Mucosa of rectum (tissue), 2 donors: ENCODE measurements at regions not wholly inside any gene's neighbourhood (a gene's known extent, or its start where the extent isn't known, plus 50 kb on each side); places are given as distances from the start of the nearest gene placed in this dataset.
A peak's percentile ranks its signal among the peaks of the same experiment; 100 is the strongest.

ENCODE experiments used
- H3K27ac ChIP-seq, 2 donors: one replicate each; pipeline ENCODE4 v1.7.0; 2013; ENCODE audit warnings: inconsistent platforms in 2 of 2, low read depth in 2 of 2, low read length in 2 of 2
- H3K27me3 ChIP-seq, 2 donors: one replicate each; pipeline ENCODE4 v1.7.0; 2013; ENCODE audit warnings: low read length in 2 of 2; ENCODE audit not compliant: control insufficient read depth in 2 of 2, insufficient read depth in 2 of 2
- H3K36me3 ChIP-seq, 2 donors: one replicate each; pipeline ENCODE4 v1.7.0; 2013; ENCODE audit warnings: low read length in 2 of 2; ENCODE audit not compliant: control insufficient read depth in 2 of 2, insufficient read depth in 2 of 2
- H3K4me1 ChIP-seq, 2 donors: one replicate each; pipeline ENCODE4 v1.7.0; 2013; ENCODE audit warnings: low read length in 2 of 2, mild to moderate bottlenecking in 1 of 2; ENCODE audit not compliant: control insufficient read depth in 2 of 2, insufficient read depth in 2 of 2
- H3K4me3 ChIP-seq, 2 donors: one replicate each; pipeline ENCODE4 v1.7.0; 2013; ENCODE audit warnings: low read length in 2 of 2
- H3K9ac ChIP-seq, 2 donors: one replicate each; pipeline ENCODE4 v1.7.0; 2013; ENCODE audit warnings: low read length in 2 of 2, low read depth in 1 of 2, mild to moderate bottlenecking in 1 of 2
- H3K9me3 ChIP-seq, 2 donors: one replicate each; pipeline ENCODE4 v1.7.0; 2013; ENCODE audit warnings: low read length in 2 of 2; ENCODE audit not compliant: control insufficient read depth in 2 of 2
- donor health status: healthy.
- donor health status: Normal muscosa, but diverticular disease.

GRCh38 chr9:93894691-93895079 lies 60.5 kb downstream of the BARX1 start:
- Histone ChIP-seq H3K9me3 (peaks cover 0 to 3% of the 10 kb centered on the region in 2 donors), H3K27ac (no peak overlapping the region), H3K36me3 (no peaks in the 10 kb centered on the region)

DNA sequence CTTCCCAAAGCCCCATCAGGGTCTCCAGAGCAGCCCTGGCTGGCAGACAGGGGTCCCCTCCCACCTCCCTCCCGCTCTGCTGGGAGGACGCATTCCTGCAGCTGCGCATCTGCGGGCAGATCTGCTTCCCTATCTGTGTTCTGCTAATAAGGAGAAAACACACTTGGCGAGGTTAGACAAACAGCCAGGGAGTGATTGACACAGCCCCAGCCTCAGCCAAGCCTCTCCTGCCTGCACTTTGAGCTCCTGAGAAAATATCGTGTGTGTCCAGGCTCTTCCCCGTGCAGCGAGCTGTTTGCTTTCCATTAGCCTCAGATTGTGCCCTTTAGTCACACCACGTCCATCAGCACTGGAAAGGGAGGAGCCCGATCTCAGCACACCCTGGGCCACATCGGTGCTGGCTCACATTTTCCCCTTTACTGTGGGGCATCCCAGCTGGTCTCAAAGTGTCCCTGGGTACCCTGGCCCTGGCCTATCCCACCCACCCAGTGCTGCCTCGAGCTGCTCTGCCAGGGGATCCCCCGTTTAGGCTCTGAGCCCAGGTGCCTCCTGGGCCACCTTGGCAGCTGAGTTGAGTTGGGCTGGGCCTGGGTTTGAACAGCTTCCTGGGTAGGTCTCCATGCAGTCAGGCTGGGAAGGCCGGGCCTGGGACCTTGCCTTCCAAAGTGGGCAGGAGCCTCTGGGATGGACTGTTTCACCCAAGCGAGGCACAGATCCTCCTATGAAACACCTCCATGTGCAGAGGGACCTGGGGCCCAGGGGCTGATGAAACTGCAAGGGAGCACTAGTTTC lies 61.1 kb downstream of the BARX1 start:
- no peaks in the 10 kb centered on the region for H3K36me3 ChIP-seq

More at GRCh38 chr9:93894691-93895079, 60.5 kb downstream of the BARX1 start:
- no peak overlapping the region for H3K9ac ChIP-seq
- no peak overlapping the region for H3K4me3 ChIP-seq
- H3K4me1 ChIP-seq = peaks cover 2 to 5% of the 10 kb centered on the region in 2 donors
- H3K27me3 ChIP-seq = no peaks in the 10 kb centered on the region

GRCh38 chr9:93893194-93893593 lies 62.0 kb downstream of the BARX1 start:
- Histone ChIP-seq H3K4me1 (peaks cover 2 to 5% of the 10 kb centered on the region in 2 donors), H3K4me3 (no peak overlapping the region)

More for the DNA sequence above, 61.1 kb downstream of the BARX1 start:
- H3K27ac ChIP-seq = peak overlapping the region in 1 of 2 donors; percentile 17
- H3K4me3 ChIP-seq = peak overlapping the region in 1 of 2 donors; percentile 7
- no peak overlapping the region for H3K9ac ChIP-seq
- H3K9me3 ChIP-seq = peaks cover 0 to 3% of the 10 kb centered on the region in 2 donors
- no peaks in the 10 kb centered on the region for H3K27me3 ChIP-seq
- H3K4me1 ChIP-seq = peaks cover 2 to 5% of the 10 kb centered on the region in 2 donors

DNA sequence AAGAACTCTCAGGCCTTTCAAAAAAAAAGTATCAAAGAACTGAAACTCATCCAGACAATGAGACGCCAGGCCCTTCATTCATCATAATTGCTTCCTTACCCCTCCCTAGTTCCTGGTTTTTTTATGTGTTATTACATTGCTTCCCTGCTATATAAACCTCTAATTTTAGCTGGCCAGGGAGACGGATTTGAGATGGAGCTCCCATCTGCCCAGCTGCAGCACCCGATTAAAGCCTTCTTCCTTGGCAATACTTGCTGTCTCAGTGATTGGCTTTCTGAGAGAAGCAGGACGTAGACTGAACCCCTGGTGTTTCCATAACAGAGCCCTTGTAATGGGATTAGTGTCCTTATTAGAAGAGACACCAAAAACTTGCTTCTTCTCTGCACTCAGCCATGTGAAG lies 62.4 kb downstream of the BARX1 start:
- H3K27me3 ChIP-seq = no peaks in the 10 kb centered on the region
- no peak overlapping the region for H3K9ac ChIP-seq
- peaks cover 0 to 3% of the 10 kb centered on the region in 2 donors for H3K9me3 ChIP-seq
- no peak overlapping the region for H3K4me3 ChIP-seq
- no peaks in the 10 kb centered on the region for H3K36me3 ChIP-seq
- H3K27ac ChIP-seq = no peak overlapping the region
- peaks cover 2 to 5% of the 10 kb centered on the region in 2 donors for H3K4me1 ChIP-seq

More at GRCh38 chr9:93893194-93893593, 62.0 kb downstream of the BARX1 start:
- Histone ChIP-seq H3K9ac (no peak overlapping the region), H3K9me3 (peaks cover 0 to 3% of the 10 kb centered on the region in 2 donors), H3K27ac (no peak overlapping the region), H3K36me3 (no peaks in the 10 kb centered on the region), H3K27me3 (no peaks in the 10 kb centered on the region)

DNA sequence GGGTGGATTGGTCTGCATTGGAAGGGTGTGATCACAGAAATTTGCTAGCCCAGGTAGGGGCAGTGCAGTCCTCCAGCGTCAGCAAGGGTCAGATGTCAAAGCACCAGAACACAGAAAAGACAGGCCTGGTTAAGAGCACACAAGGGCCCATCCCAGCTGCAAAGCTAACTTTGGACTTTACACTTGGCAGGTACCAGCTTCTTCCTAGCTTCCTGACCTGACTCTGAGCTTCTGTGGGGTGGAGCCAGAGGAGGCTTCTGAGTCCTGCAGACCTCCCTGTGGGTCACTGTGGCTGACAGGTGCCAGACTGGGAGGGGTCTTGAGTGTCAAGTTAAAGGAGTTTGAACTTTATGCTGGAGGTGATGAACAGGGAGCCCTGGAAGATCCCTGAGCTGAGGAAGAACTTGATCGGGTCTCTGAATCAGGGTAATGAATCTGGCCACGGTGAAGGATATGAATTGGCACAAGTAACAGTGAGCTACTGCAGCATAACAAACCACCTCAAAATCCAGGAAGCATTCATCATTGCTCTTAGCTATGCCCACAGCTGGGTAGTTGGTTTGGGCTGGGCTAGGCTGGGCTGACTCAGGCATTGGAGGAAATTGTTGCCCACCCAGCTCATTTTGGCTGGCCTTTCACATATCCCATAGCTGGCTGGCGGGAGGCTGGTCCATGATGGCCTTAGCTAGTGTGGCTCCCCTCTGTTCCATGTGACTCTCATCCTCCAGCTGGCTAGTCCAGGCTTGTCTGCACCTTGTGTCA lies 63.4 kb downstream of the BARX1 start:
- Histone ChIP-seq H3K27ac (no peak overlapping the region), H3K9ac (no peak overlapping the region), H3K9me3 (peaks cover 0 to 3% of the 10 kb centered on the region in 2 donors), H3K4me1 (peaks cover 2 to 5% of the 10 kb centered on the region in 2 donors), H3K4me3 (no peak overlapping the region), H3K27me3 (no peaks in the 10 kb centered on the region), H3K36me3 (no peaks in the 10 kb centered on the region)

- Histone ChIP-seq H3K4me1 (peaks cover 2 to 5% of the 10 kb centered on the region in 2 donors), H3K27me3 (no peaks in the 10 kb centered on the region), H3K36me3 (no peaks in the 10 kb centered on the region), H3K27ac (no peak overlapping the region), H3K4me3 (no peak overlapping the region), H3K9ac (no peak overlapping the region), H3K9me3 (peaks cover 0 to 3% of the 10 kb centered on the region in 2 donors)
Observed at GRCh38 chr9:93891050-93891449, 64.1 kb downstream of the BARX1 start.

GRCh38 chr9:93890436-93890935 lies 64.7 kb downstream of the BARX1 start:
- H3K9ac ChIP-seq = no peak overlapping the region

DNA sequence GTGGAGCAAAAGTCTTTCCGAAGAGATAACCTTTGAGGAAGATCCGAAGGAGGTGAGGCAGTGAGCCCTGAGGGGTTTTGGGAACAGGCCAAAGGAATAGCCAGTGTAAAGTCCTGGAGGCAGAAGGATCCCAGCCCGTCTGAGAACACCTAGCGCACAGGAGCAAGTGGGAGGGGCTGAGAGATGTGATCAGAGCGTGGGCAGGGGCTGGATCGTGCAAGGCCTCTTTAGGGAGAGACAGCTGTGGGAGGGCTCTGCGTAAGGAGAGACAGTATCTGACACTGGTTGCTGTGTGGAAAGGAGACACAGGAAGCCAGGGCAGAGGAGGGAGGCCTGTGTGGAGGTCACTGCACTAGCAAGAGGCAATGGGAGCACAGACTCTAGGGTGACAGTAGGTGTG lies 68.2 kb downstream of the BARX1 start:
- H3K9ac ChIP-seq = no peak overlapping the region
- H3K4me1 ChIP-seq = no peaks in the 10 kb centered on the region
- no peaks in the 10 kb centered on the region for H3K36me3 ChIP-seq
- no peak overlapping the region for H3K27ac ChIP-seq
- no peak overlapping the region for H3K4me3 ChIP-seq
- H3K27me3 ChIP-seq = no peaks in the 10 kb centered on the region
- H3K9me3 ChIP-seq = no peaks in the 10 kb centered on the region

More at GRCh38 chr9:93890436-93890935, 64.7 kb downstream of the BARX1 start:
- H3K9me3 ChIP-seq = peaks cover 0 to 3% of the 10 kb centered on the region in 2 donors
- no peaks in the 10 kb centered on the region for H3K36me3 ChIP-seq
- no peaks in the 10 kb centered on the region for H3K27me3 ChIP-seq
- no peak overlapping the region for H3K4me3 ChIP-seq
- H3K27ac ChIP-seq = no peak overlapping the region
- peaks cover 2 to 5% of the 10 kb centered on the region in 2 donors for H3K4me1 ChIP-seq

DNA sequence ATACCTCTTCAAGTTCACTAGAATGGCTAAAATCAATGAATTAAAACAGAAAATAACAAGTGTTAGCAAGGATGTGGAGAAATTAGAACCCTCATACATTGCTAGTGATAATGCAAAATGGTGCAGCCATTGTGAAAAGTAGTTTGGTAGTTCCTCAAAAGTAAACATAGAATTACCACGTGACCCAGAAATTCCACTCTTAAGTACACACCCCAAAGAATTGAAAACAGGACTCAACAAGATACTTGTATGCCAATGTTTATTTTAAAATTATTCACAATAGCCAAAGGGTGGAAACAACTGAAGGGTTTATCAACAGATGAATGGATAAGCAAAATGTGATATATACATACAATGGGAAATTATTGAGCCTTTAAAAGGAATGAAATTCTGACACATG lies 70.3 kb downstream of the BARX1 start:
- Histone ChIP-seq H3K36me3 (no peaks in the 10 kb centered on the region), H3K4me1 (no peaks in the 10 kb centered on the region), H3K27ac (no peak overlapping the region), H3K9ac (no peak overlapping the region), H3K9me3 (no peaks in the 10 kb centered on the region), H3K4me3 (no peak overlapping the region), H3K27me3 (no peaks in the 10 kb centered on the region)
